ENCODE measurements at regions not wholly inside any gene's neighbourhood (a gene's known extent, or its start where the extent isn't known, plus 50 kb on each side); places are given as distances from the start of the nearest gene placed in this dataset.

DNA sequence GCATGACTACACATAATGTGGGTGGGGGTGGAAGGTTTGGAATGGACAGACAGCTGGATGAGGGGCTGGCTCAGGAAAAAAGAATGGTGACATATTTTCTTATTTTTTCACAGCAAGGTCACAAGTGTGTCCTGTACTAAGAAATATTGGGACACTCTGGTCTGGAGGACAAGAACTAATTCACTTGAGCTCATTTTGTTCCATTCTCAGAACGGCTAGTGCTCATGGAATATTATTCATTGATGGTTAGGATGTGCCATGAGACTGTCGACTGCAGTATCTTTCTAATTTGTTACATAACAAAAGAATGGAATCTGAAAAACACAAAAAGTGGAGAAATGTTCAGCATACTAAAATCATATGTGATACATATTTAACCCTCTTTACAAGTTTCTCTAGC is 149.5 kb downstream of the BMP4 start:
- DNase-seq, result no peak

- no peak for DNase-seq
These were observed 159.9 kb downstream of the BMP4 start for GRCh38 chr14:53796734-53797133.

DNA sequence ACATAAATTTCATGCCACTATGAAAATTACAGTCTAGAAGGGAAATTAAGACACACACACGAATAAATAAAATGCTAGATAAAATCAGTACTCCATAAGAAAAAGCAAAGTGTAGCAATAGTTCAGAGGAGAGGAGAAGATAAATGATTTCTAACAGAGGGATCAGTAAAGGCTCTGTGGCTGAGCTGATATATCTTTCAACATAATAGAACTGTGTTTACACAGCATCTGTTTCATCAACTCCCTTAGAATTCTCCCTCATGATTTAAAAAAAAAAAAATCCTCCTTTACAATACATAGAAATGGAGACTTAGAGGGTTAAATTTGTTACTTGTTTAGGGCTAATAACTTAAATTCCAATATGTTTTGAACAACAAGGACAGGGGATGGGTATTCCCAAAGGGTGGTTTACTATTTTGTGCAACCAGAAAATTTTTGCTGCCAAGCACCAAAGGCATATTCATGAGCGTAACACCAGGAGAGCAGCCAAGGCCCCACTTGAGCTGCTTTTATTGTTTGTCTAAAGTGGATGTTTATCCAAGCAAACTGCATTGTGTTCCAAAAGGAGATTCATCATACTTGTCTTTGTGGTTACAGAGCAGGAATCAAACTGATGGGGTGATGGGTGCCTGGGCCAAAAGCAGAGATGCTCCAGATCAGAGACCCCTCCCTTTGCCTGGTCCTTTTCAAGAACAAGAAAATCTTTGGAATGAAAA is 162.7 kb downstream of the BMP4 start:
- no peak for DNase-seq

DNA sequence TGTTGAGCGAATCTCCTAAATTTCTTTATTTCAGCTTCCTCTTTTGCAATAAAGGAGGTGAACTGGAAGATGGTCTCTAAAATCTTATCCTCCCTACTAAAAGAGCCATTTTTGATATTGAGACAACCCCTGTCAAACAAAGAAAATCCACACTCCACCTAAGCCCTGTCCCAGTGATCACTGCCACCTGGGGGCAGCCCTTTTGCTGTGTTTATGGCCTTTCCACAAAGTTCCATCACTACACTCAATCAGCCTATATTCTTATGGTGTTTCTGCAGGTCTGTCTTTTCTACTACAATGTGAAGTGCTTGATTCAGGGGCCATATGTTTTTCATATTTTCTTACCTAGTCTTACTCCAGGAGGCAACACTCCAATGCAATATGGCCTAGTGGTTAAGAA is 163.7 kb downstream of the BMP4 start:
- no peak for DNase-seq

GRCh38 chr14:53790731-53791500 is 165.7 kb downstream of the BMP4 start:
- no peak for DNase-seq

DNA sequence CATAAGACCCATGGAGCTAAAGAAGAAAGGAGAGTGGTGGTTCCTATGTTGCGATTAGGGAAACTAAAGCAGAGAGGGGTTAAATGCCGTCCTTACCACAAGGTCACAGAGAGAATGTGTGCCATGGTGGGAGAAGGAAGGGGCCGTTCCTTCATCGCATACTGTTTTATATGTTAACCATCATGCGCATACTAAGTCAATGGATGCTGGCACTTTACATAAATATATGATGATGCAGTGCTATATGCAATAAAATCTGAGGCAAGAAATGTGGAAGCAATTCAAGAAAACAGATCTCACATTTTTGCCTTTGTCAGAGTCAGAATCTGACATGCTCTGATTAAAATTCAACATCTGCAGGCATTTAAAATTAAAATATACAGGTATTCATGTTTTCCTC is 168.1 kb downstream of the BMP4 start:
- DNase-seq, result no peak

DNA sequence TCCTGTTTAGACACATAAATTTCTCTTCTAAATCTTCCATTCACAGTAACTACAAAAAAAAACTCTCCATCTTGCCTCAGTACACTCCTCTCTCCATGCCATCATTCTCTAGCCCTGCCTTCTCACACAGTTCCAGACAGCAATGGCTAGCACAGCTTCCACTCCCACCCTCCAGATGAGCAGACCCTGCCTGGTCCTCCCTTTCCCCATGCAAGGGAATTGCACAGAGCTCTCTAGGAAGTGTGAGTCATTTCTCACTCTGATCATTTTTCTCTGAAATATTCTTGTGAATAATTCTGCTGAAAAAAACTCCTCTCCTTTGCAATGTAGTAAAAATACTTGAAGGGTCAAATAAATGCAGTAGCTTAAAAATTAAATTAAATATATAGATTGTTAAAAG is 170.6 kb downstream of the BMP4 start:
- DNase-seq, result no peak

DNA sequence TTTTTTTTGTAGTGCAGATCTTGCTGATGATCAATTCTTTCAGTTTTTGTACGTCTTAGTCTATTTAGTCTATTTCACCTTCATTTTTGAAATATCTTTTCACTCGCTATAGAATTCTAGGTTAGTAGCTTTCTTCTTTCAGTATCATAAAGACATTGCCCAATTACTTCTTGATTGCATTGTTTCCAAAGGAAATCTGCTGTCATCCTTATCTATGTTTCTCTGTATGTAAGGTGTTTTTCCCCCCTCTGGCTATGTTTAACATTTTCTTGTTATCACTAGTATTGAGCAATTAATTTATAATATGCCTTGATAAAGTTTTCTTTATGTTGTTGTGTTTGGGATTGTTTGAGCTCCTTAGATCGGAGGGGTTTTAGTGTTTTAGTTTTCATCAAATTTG is 171.9 kb downstream of the BMP4 start:
- DNase-seq, result no peak

DNA sequence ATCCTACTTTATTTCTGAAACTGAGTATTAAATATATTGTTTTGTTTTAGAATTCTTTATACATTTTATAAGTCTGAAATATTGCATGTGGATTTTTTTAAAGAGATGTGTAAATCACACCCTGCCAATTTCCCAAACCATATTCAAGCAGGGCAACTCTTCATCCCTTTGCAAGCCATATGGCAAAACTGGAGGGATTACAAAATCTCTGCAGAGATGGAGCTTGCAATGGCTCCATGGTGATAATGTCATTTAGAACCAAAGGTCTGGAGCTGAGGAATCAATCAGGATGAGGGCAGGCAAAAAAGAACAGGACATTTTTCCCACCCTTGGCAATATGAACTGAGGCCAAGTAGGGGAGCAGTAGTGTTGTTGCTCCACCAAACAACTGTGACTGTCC is 173.4 kb downstream of the BMP4 start:
- no peak for DNase-seq

DNA sequence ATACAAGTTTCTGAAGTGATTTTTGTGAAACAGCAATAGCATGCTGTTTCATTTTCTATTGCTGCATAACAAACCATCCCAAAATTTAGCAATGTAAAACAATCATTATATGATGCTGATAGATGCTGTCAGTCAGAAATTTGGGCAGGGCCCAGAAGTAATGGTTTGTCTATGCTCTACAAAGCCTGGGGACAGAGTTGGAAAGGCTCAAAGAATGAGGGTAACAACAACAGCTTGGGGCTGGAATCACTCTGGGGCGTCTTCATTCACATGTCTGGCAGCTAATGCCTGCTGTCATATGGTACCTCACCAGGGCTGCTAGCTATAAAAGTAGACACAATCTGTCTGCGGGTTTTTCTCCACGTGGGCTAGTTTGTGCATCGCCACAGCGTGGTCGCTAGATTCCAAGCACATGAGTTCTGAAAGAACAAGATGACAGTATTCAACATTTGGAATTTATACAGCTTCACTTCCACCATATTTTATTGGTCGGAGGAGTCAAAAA is 176.5 kb downstream of the BMP4 start:
- no peak for DNase-seq

- DNase-seq, result no peak
These were observed 177.3 kb downstream of the BMP4 start for GRCh38 chr14:53779301-53779700.

- DNase-seq, result no peak
These were observed 178.4 kb downstream of the BMP4 start for GRCh38 chr14:53778263-53778662.

- no peak for DNase-seq
These were observed 183.7 kb downstream of the BMP4 start for GRCh38 chr14:53772936-53773335.

- no peak for DNase-seq
These were observed 189.1 kb downstream of the BMP4 start for GRCh38 chr14:53767566-53767965.

DNA sequence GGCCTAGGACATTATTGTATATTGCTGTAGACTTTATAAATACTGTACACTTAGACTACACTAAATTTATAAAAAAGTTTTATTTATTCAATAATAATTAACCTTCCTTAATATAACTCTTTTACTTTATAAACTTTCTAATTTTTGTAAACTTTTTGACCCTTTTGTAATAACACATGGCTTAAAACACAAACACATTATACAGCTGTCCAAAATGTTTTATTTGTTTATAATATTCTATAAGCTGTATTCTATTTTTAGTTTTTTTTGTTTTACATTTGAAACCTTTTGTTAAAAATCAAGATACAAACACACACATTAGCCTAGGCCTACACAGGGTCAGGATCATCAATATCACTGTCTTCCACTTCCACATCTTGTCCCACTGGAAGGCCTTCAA is 190.0 kb downstream of the BMP4 start:
- DNase-seq, result no peak

- no peak for DNase-seq
These were observed 190.5 kb downstream of the BMP4 start for GRCh38 chr14:53766106-53766505.

DNA sequence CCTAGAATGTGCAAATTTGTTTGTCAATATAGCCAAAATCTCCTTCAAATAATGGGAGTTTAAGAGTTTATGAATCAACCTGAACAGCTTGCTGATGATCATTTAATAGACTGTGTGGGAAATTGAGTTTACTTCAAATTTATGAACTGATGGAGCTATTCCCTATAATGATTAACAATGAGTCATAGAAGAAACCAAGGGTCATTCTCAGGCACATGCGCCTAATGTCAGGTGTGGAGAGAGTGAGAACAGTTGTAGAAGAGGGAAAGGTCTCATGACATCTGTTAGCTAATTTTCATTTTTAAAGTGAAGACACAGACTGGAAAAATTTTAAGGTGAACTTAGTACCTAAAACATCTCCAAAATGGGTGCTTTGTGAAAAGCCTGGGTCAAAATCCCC is 191.8 kb downstream of the BMP4 start:
- no peak for DNase-seq

- DNase-seq, result no peak
These were observed 198.5 kb downstream of the BMP4 start for GRCh38 chr14:53758141-53758540.

DNA sequence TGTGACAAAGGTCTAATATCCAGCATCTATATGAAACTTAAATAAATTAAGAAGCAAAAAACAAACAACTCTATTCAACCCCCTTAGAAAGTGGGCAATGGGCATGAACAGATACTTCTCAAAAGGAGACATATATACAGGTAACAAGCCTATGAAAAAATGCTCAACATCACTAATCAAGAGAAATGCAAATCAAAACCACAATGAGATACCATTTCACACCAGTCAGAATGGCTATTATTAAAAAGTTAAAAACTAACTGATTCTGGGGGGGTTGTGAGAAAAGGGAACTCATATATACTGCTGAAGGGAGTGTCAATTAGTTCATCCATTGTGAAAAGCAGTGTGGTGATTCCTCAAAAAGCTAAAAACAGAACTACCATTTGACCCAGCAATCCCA is 198.9 kb downstream of the BMP4 start:
- no peak for DNase-seq

DNA sequence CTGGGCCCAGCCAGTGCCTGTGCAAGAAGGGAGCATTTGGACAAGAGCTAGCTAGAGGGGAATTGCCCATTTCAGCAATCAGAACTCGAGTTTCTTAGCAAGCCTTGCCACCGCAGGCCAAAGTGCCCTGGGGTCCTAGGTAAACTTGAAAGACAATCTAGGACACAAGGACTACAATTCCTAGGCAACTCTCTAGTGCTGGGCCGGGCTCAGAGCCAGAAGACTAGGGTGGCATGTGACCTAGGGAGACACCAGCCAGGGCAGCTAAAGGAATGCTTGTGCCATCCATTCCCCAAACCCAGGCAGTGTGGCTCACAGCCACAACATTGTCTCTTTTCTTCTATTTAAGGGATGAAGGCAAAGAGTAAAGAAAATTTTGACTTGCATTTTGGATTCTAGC is 205.0 kb downstream of the BMP4 start:
- DNase-seq, result no peak

- DNase-seq, result no peak
These were observed 207.9 kb downstream of the BMP4 start for GRCh38 chr14:53748691-53749090.

GRCh38 chr14:53744857-53745256 is 211.8 kb downstream of the BMP4 start:
- no peak for DNase-seq

DNA sequence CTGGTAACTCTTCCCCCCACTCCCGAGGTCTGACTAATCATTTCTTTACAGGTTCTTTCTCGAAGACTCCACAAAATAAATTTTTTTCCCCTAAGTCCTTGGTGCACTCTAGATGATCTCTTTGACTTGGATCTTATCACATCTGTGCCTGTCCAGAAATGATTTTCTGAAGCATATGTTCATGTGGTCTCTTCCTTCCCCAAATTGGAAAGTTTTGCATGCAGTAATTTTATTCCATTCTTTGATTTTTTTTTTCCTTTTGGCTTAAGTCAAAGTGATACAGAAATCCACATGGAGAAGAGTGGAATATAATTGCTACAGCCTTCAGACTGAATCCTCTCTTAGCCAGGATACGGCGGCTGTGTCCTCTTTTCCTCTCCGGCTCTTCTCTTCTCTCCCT is 213.3 kb downstream of the BMP4 start:
- DNase-seq, result no peak

DNA sequence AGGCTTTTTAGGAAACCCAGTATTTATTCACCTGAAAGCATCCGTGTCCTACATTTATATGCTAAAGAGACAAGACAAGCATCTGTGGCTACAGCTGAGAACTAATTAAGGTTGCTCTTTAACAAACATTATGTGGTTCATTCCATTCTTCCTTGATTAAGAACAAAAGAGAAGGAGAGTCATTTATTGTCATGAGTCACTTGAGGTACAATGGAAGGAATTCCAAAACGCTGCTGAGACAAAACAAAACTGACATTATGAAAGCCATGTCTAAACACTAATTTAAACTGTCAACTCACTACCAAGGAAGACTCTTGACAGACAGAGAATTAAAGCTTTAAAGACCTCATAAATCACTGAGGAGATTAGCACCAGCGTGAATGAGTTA is 214.4 kb downstream of the BMP4 start:
- DNase-seq, result no peak
